Endothelial cell of umbilical vein (primary cell): ENCODE measurements at regions not wholly inside any gene's neighbourhood (a gene's known extent, or its start where the extent isn't known, plus 50 kb on each side); places are given as distances from the start of the nearest gene placed in this dataset.

Experiments
- CTCF ChIP-seq, 2 donors: IDR thresholded peaks; 1 replicate in 1 of 2; 2 replicates in 1 of 2; pipeline ENCODE4 v1.5.1; 2011; ENCODE audit warnings: low read length in 2 of 2, mild to moderate bottlenecking in 2 of 2, moderate library complexity in 2 of 2, control low read depth in 1 of 2, inconsistent platforms in 1 of 2, low read depth in 1 of 2; ENCODE audit not compliant: insufficient read depth in 1 of 2; ENCODE audit errors: extremely low read depth in 1 of 2
- EZH2 ChIP-seq: IDR thresholded peaks from 2 replicates; pipeline ENCODE4 v1.6.1; 2012; ENCODE audit warnings: borderline replicate concordance, low read depth, mild to moderate bottlenecking, moderate library complexity, low read length, inconsistent platforms; ENCODE audit not compliant: severe bottlenecking
- FOS ChIP-seq: IDR thresholded peaks from 2 replicates; pipeline ENCODE4 v1.6.1; 2011; ENCODE audit warnings: mild to moderate bottlenecking, low read length, moderate library complexity, borderline replicate concordance; ENCODE audit not compliant: insufficient read depth
- GATA2 ChIP-seq: IDR thresholded peaks from 2 replicates; pipeline ENCODE4 v1.7.0; 2011; ENCODE audit warnings: low read depth, mild to moderate bottlenecking, moderate library complexity, mixed read lengths, low read length; ENCODE audit not compliant: insufficient read length, insufficient read depth
- JUN ChIP-seq: IDR thresholded peaks from 2 replicates; pipeline ENCODE4 v1.6.1; 2011; ENCODE audit warnings: borderline replicate concordance, low read depth; ENCODE audit not compliant: insufficient read length, insufficient read depth
- MYC ChIP-seq: IDR thresholded peaks from one replicate; pipeline ENCODE4 v1.6.1; 2011; ENCODE audit warnings: mild to moderate bottlenecking, low read depth, low read length
- POLR2A ChIP-seq: IDR thresholded peaks from 2 replicates; pipeline ENCODE4 v1.6.1; 2012; ENCODE audit warnings: low read depth, mild to moderate bottlenecking, control low read depth, low read length
- POLR2AphosphoS5 ChIP-seq: IDR thresholded peaks from 2 replicates; pipeline ENCODE4 v1.6.1; 2012; ENCODE audit warnings: low read depth, mild to moderate bottlenecking, control low read depth, low read length, moderate library complexity; ENCODE audit not compliant: insufficient read depth
- TF ChIP-seq, protein P1 (sequence below): IDR thresholded peaks from 2 replicates; pipeline ENCODE4 v1.6.1; 2011; ENCODE audit not compliant: insufficient read depth, insufficient read length

- TF ChIP-seq POLR2A (no peak), EZH2 (no peak), CTCF (IDR thresholded peaks at IDR 0.05; ENCODE audit: extremely low read depth in 1 of 2, insufficient read depth in 1 of 2, low read depth in 1 of 2, low read length in 2 of 2) (no peak), POLR2AphosphoS5 (no peak), JUN (no peak), GATA2 (no peak), MYC (no peak), FOS (no peak)
- TF ChIP-seq, protein P1, sequence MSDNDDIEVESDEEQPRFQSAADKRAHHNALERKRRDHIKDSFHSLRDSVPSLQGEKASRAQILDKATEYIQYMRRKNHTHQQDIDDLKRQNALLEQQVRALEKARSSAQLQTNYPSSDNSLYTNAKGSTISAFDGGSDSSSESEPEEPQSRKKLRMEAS: no peak
Observed at GRCh38 chr5:77152441-77152840, 58.0 kb upstream of the PDE8B start.
